NT2/D1 (cell line): ENCODE measurements at regions not wholly inside any gene's neighbourhood (a gene's known extent, or its start where the extent isn't known, plus 50 kb on each side); places are given as distances from the start of the nearest gene placed in this dataset.

Experiments used
- YY1 ChIP-seq: IDR thresholded peaks from 2 replicates; pipeline ENCODE4 v1.6.1; 2011; ENCODE audit not compliant: insufficient read length, insufficient read depth
- ZNF274 ChIP-seq: IDR thresholded peaks from 2 replicates; pipeline ENCODE4 v1.6.1; 2011; ENCODE audit warnings: mild to moderate bottlenecking, low read depth, low read length

DNA sequence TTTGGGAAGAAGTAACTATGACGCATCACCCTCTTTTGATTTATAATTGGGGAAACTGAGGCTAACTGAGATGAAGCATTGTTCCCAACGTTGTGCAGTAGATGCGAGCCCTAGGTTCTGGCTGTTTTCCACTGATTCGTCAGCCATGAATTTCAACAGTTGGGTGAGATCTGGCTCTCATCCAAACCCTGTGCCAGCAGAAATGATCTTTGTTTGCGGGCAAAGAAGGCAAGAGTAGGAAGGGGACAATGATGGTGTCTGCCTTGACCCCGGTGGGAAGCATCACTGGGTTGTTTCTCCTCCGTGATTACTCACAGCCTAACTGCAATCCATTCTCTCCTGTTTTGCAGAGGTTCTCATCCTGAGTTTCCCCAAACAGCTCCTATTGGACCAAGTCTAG, 142.3 kb downstream of the MIS18A start:
- TF ChIP-seq ZNF274, result no peak
- no peak for TF ChIP-seq YY1
